H9 (cell line): ENCODE measurements at regions not wholly inside any gene's neighbourhood (a gene's known extent, or its start where the extent isn't known, plus 50 kb on each side); places are given as distances from the start of the nearest gene placed in this dataset.

ENCODE experiments used
- DNase-seq: peaks from one replicate; pipeline ENCODE4 v3.0.0-alpha.2; 2017
- H2AFZ ChIP-seq: one replicate; pipeline ENCODE4 v1.6.1; 2013; ENCODE audit warnings: mild to moderate bottlenecking, low read length, control low read depth, moderate library complexity
- H2AK5ac ChIP-seq: 2 replicates; pipeline ENCODE4 v1.6.1; 2013; ENCODE audit warnings: low read length, control low read depth, mixed read lengths; ENCODE audit not compliant: insufficient read length
- H2BK120ac ChIP-seq: one replicate; pipeline ENCODE4 v1.6.1; 2013; ENCODE audit warnings: low read depth, mild to moderate bottlenecking, low read length, control low read depth, inconsistent platforms; ENCODE audit not compliant: poor library complexity, severe bottlenecking
- H2BK12ac ChIP-seq: 2 replicates; pipeline ENCODE4 v1.6.1; 2013; ENCODE audit warnings: low read length, control low read depth, mixed read lengths, low read depth; ENCODE audit not compliant: insufficient read length
- H2BK15ac ChIP-seq: 2 replicates; pipeline ENCODE4 v1.6.1; 2013; ENCODE audit warnings: low read depth, low read length, control low read depth
- H2BK20ac ChIP-seq: one replicate; pipeline ENCODE4 v1.6.1; 2013; ENCODE audit warnings: low read depth, mild to moderate bottlenecking, low read length, control low read depth, inconsistent platforms; ENCODE audit not compliant: poor library complexity, severe bottlenecking
- H2BK5ac ChIP-seq: 2 replicates; pipeline ENCODE4 v1.6.1; 2013; ENCODE audit warnings: low read length, control low read depth, mixed read lengths; ENCODE audit not compliant: insufficient read length
- H3K14ac ChIP-seq: 2 replicates; pipeline ENCODE4 v1.6.1; 2013; ENCODE audit warnings: low read length, control low read depth; ENCODE audit not compliant: insufficient read depth
- H3K18ac ChIP-seq: 2 replicates; pipeline ENCODE4 v1.6.1; 2013; ENCODE audit warnings: low read depth, mild to moderate bottlenecking, mixed read lengths, low read length, control low read depth; ENCODE audit not compliant: insufficient read length
- H3K23ac ChIP-seq: 2 replicates; pipeline ENCODE4 v1.6.1; 2013; ENCODE audit warnings: low read length, control low read depth, mixed read lengths, low read depth; ENCODE audit not compliant: insufficient read length
- H3K23me2 ChIP-seq: 2 replicates; pipeline ENCODE4 v1.6.1; 2013; ENCODE audit warnings: low read depth, mild to moderate bottlenecking, mixed read lengths, low read length, control low read depth; ENCODE audit not compliant: insufficient read length, poor library complexity, severe bottlenecking
- H3K27ac ChIP-seq: 2 replicates; pipeline ENCODE4 v1.5.1; 2013; ENCODE audit warnings: low read length, control low read depth, mixed read lengths, low read depth; ENCODE audit not compliant: insufficient read length
- H3K27me3 ChIP-seq: 2 replicates; pipeline ENCODE4 v1.6.1; 2013; ENCODE audit warnings: low read length, control low read depth, inconsistent platforms; ENCODE audit not compliant: insufficient read depth
- H3K4ac ChIP-seq: 2 replicates; pipeline ENCODE4 v1.6.1; 2013; ENCODE audit warnings: low read depth, mild to moderate bottlenecking, control low read depth, inconsistent platforms, low read length, moderate library complexity
- H3K4me1 ChIP-seq: 2 replicates; pipeline ENCODE4 v1.6.1; 2013; ENCODE audit warnings: low read length, control low read depth, inconsistent platforms; ENCODE audit not compliant: insufficient read depth
- H3K4me2 ChIP-seq: 2 replicates; pipeline ENCODE4 v1.6.1; 2013; ENCODE audit warnings: low read length, control low read depth, mixed read lengths; ENCODE audit not compliant: insufficient read length, insufficient read depth
- H3K56ac ChIP-seq: 2 replicates; pipeline ENCODE4 v1.6.1; 2013; ENCODE audit warnings: low read depth, mild to moderate bottlenecking, mixed read lengths, low read length, control low read depth; ENCODE audit not compliant: insufficient read length
- H3K79me1 ChIP-seq: 2 replicates; pipeline ENCODE4 v1.6.1; 2013; ENCODE audit warnings: low read depth, mild to moderate bottlenecking, moderate library complexity, low read length, control low read depth, inconsistent platforms; ENCODE audit not compliant: insufficient read depth, poor library complexity, severe bottlenecking
- H3K79me2 ChIP-seq: 2 replicates; pipeline ENCODE4 v1.6.1; 2013; ENCODE audit warnings: low read length, control low read depth, inconsistent platforms; ENCODE audit not compliant: insufficient read depth
- H3K9ac ChIP-seq: 2 replicates; pipeline ENCODE4 v1.6.1; 2013; ENCODE audit warnings: low read length, control low read depth, mixed read lengths; ENCODE audit not compliant: insufficient read length; ENCODE audit errors: extremely low read depth
- H3K9me3 ChIP-seq: one replicate; pipeline ENCODE4 v1.6.1; 2013; ENCODE audit warnings: low read depth, low read length, inconsistent platforms; ENCODE audit not compliant: control insufficient read depth
- H3T11ph ChIP-seq: one replicate; pipeline ENCODE4 v1.6.1; 2013; ENCODE audit warnings: mild to moderate bottlenecking, low read length, control low read depth, inconsistent platforms
- H4K20me1 ChIP-seq: one replicate; pipeline ENCODE4 v1.6.1; 2013; ENCODE audit not compliant: control insufficient read depth, insufficient read length, insufficient read depth
- H4K5ac ChIP-seq: 2 replicates; pipeline ENCODE4 v1.6.1; 2013; ENCODE audit warnings: low read depth, mild to moderate bottlenecking, mixed read lengths, low read length, control low read depth; ENCODE audit not compliant: insufficient read length
- H4K8ac ChIP-seq: replicated peaks from 2 replicates; pipeline ENCODE4 v1.6.1; 2013; ENCODE audit warnings: low read length, control low read depth, mixed read lengths, low read depth; ENCODE audit not compliant: insufficient read length
- H4K91ac ChIP-seq: 2 replicates; pipeline ENCODE4 v1.6.1; 2013; ENCODE audit warnings: low read depth, mild to moderate bottlenecking, moderate library complexity, mixed read lengths, low read length, control low read depth; ENCODE audit not compliant: insufficient read length
- H3K27ac Mint-ChIP-seq, 3 experiments: 2 replicates in 2 of 3; 3 replicates in 1 of 3; pipeline ENCODE4 v1.8.0; 2020 to 2021; ENCODE audit warnings: mixed read lengths in 3 of 3, mild to moderate bottlenecking in 1 of 3, moderate library complexity in 1 of 3
- H3K27me3 Mint-ChIP-seq: 2 replicates; pipeline ENCODE4 v1.8.0; 2021; ENCODE audit warnings: low read depth, mild to moderate bottlenecking, moderate library complexity, mixed read lengths
- H3K36me3 Mint-ChIP-seq, 3 experiments: 2 replicates in 2 of 3; 3 replicates in 1 of 3; pipeline ENCODE4 v1.8.0; 2020 to 2021; ENCODE audit warnings: low read depth in 3 of 3, mixed read lengths in 3 of 3; ENCODE audit not compliant: insufficient read depth in 1 of 3
- H3K4me1 Mint-ChIP-seq, 2 experiments: 2 replicates each; pipeline ENCODE4 v1.8.0; 2020; ENCODE audit warnings: mixed read lengths in 2 of 2
- H3K4me3 Mint-ChIP-seq, 2 experiments: 2 replicates in 1 of 2; 3 replicates in 1 of 2; pipeline ENCODE4 v1.8.0; 2020 to 2021; ENCODE audit warnings: mild to moderate bottlenecking in 2 of 2, mixed read lengths in 2 of 2, moderate library complexity in 1 of 2
- H3K9me3 Mint-ChIP-seq, 2 experiments: 2 replicates in 1 of 2; 3 replicates in 1 of 2; pipeline ENCODE4 v1.8.0; 2020; ENCODE audit warnings: mild to moderate bottlenecking in 2 of 2, mixed read lengths in 2 of 2, moderate library complexity in 1 of 2
- CTCF ChIP-seq: fragments of 200-600 bp; sonication (generic); conservative IDR thresholded peaks from 3 replicates; pipeline ENCODE4 v1.8.0; 2021; ENCODE audit warnings: antibody characterized with exemption, mild to moderate bottlenecking
- WGBS: extraction: QIAGEN DNeasy Blood & Tissue Kit; methylation state at CpG from one replicate; pipeline ENCODE4 v1.1.7; 2013; ENCODE audit warnings: missing lambda C conversion rate, low lambda C conversion rate, mixed read lengths; ENCODE audit not compliant: insufficient read length; ENCODE audit errors: extremely low coverage; 5-methylcytosine and 5-hydroxymethylcytosine counted together

GRCh38 chr7:69199661-69200060 is 398.6 kb upstream of the AUTS2 start:
- no peak for TF ChIP-seq CTCF
- Histone ChIP-seq H3K4ac (no peak overlapping the region), H3K27ac (no peak overlapping the region), H4K5ac (no peak overlapping the region), H4K20me1 (no peaks in the 10 kb centered on the region), H2AK5ac (no peak overlapping the region), H4K91ac (no peak overlapping the region), H3K14ac (no peak overlapping the region), H3K23me2 (no peaks in the 10 kb centered on the region), H2BK15ac (no peak overlapping the region), H3K4me1 (no peaks in the 10 kb centered on the region), H3T11ph (no peak overlapping the region), H3K79me2 (no peaks in the 10 kb centered on the region), H3K56ac (no peak overlapping the region), H3K23ac (no peak overlapping the region), H3K79me1 (no peaks in the 10 kb centered on the region), H3K4me2 (no peak overlapping the region), H4K8ac (no peak overlapping the region), H3K27me3 (no peaks in the 10 kb centered on the region), H2BK20ac (no peak overlapping the region), H2BK120ac (no peak overlapping the region), H2BK5ac (no peak overlapping the region), H3K9me3 (no peaks in the 10 kb centered on the region), H3K18ac (no peak overlapping the region), H2BK12ac (no peak overlapping the region), H2AFZ (no peak overlapping the region), H3K9ac (no peak overlapping the region)
- H3K4me1 Mint-ChIP-seq: no peaks in the 10 kb centered on the region; a peak in 1 of 4 replicates
- no CpG with 5 or more reads among the region's 1 CpG for WGBS
- no peak overlapping the region; a peak in 1 of 7 replicates for H3K27ac Mint-ChIP-seq
- peaks cover 3 to 6% of the 10 kb centered on the region in 2 experiments; a peak in 4 of 5 replicates for H3K9me3 Mint-ChIP-seq
- no peak for DNase-seq
- H3K4me3 Mint-ChIP-seq: no peak overlapping the region
- H3K36me3 Mint-ChIP-seq: no peaks in the 10 kb centered on the region; a peak in 2 of 7 replicates
- H3K27me3 Mint-ChIP-seq: peaks cover 12% of the 10 kb centered on the region
